BLaER1 treated with 17β-estradiol and CSF1 and Interleukin-3, amounts not matched to agents 10 nM and 100 nM (cell line): ENCODE measurements at regions not wholly inside any gene's neighbourhood (a gene's known extent, or its start where the extent isn't known, plus 50 kb on each side); places are given as distances from the start of the nearest gene placed in this dataset.

Source experiments
- H3K27ac ChIP-seq, 11 experiments: shearing (Covaris generic); formaldehyde crosslinking; 2 replicates each; pipeline ENCODE4 v1.8.1; 2022
- H3K27me3 ChIP-seq, 11 experiments: shearing (Covaris generic); formaldehyde crosslinking; 2 replicates each; pipeline ENCODE4 v1.8.1; 2022
- H3K36me3 ChIP-seq, 11 experiments: shearing (Covaris generic); formaldehyde crosslinking; 2 replicates each; pipeline ENCODE4 v1.8.1; 2022
- H3K4me1 ChIP-seq, 10 experiments: shearing (Covaris generic); formaldehyde crosslinking; 2 replicates each; pipeline ENCODE4 v1.8.1; 2022
- H3K4me2 ChIP-seq, 11 experiments: shearing (Covaris generic); formaldehyde crosslinking; 2 replicates each; pipeline ENCODE4 v1.8.1; 2022
- H3K4me3 ChIP-seq, 10 experiments: shearing (Covaris generic); formaldehyde crosslinking; 2 replicates each; pipeline ENCODE4 v1.8.1; 2022
- H3K9ac ChIP-seq, 11 experiments: shearing (Covaris generic); formaldehyde crosslinking; 2 replicates each; pipeline ENCODE4 v1.8.1; 2022
- H3K9me3 ChIP-seq, 11 experiments: shearing (Covaris generic); formaldehyde crosslinking; replicated peaks in 1 of 11; 2 replicates each; pipeline ENCODE4 v1.8.1; 2022
- H4K20me1 ChIP-seq, 11 experiments: shearing (Covaris generic); formaldehyde crosslinking; 2 replicates each; pipeline ENCODE4 v1.8.1; 2022
- Cebpa-rat ChIP-seq, 11 experiments: shearing (Covaris generic); IDR thresholded peaks; 2 replicates each; pipeline ENCODE4 v1.8.1; 2022

DNA sequence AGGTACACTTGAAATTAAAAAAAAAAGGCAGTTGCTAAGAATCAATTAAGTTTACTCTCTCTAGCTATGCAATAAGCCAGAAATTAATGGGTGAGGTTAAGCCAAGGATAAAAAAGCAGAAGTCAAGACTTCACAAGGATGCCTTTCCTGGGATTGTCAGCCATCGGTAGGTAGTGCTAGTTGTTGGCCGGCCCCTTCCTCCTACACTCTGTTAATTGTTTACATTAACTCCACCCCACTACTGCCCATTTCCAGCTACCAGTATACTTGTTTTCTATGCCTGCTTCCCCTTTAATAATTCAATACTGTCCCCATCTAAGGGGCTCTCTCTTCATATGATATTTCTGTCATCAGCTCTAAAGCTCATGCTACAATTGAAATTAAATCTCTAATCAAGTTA, 461.0 kb downstream of the IPMK start:
- no peaks in the 10 kb centered on the region for H3K36me3 ChIP-seq
- H3K4me1 ChIP-seq: no peaks in the 10 kb centered on the region
- no peak for TF ChIP-seq Cebpa-rat (IDR thresholded peaks at IDR 0.05)
- no peaks in the 10 kb centered on the region for H4K20me1 ChIP-seq
- no peaks in the 10 kb centered on the region for H3K27me3 ChIP-seq
- H3K4me3 ChIP-seq: no peak overlapping the region
- H3K9me3 ChIP-seq: no peaks in the 10 kb centered on the region
- H3K27ac ChIP-seq: no peak overlapping the region
- no peak overlapping the region for H3K9ac ChIP-seq
- H3K4me2 ChIP-seq: no peak overlapping the region

DNA sequence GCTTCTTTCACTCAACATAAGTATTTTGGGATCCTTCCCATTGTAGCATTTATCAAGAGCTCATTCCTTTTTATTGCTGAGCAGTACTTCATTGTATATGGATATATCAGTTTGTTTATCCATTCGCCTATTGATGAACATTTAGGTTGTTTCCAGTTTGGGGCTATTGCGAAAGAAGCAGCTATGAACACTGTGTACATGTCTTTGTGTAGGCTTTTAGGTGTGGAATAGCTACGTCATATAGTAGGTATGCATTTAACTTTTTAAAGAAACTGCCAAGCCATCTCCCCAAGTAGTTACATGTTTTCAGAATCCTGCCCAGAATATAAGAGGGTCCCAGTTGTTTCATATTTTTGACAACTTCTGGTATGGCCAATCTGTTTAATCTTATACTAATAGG, 468.1 kb downstream of the IPMK start:
- peak in 1 of 11 experiments; percentile 24; a peak in 1 of 22 replicates for TF ChIP-seq Cebpa-rat (IDR thresholded peaks at IDR 0.05)
- no peak overlapping the region for H3K4me3 ChIP-seq
- H3K27ac ChIP-seq: no peak overlapping the region
- H3K27me3 ChIP-seq: no peaks in the 10 kb centered on the region
- no peaks in the 10 kb centered on the region for H4K20me1 ChIP-seq
- H3K36me3 ChIP-seq: no peaks in the 10 kb centered on the region
- H3K9me3 ChIP-seq: no peaks in the 10 kb centered on the region
- H3K4me2 ChIP-seq: no peak overlapping the region
- no peak overlapping the region for H3K9ac ChIP-seq
- H3K4me1 ChIP-seq: no peaks in the 10 kb centered on the region

DNA sequence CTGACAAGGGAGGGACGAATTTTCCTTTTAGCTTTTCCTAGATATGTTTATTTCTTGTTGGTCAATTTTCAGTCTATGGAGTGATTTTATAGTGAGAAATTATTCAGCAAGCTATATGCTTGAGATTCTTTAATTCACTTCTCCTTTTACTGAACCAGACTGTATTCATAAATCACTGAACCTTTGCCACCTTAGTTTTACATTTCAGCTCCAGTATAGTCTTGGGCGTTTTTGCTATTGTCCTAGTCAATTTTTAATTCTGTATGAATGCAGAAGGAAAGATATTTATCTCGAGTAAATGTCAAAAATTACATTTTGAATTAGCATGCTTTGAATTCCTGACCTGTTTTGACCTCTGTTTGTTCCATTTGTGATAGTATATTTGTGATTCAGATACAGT, 468.9 kb downstream of the IPMK start:
- Histone ChIP-seq H3K9ac (no peak overlapping the region), H3K9me3 (no peaks in the 10 kb centered on the region), H3K4me3 (no peak overlapping the region), H3K36me3 (no peaks in the 10 kb centered on the region), H3K27ac (no peak overlapping the region), H3K4me1 (no peaks in the 10 kb centered on the region), H3K27me3 (no peaks in the 10 kb centered on the region), H4K20me1 (no peaks in the 10 kb centered on the region), H3K4me2 (no peak overlapping the region)
- TF ChIP-seq Cebpa-rat (IDR thresholded peaks at IDR 0.05): no peak

DNA sequence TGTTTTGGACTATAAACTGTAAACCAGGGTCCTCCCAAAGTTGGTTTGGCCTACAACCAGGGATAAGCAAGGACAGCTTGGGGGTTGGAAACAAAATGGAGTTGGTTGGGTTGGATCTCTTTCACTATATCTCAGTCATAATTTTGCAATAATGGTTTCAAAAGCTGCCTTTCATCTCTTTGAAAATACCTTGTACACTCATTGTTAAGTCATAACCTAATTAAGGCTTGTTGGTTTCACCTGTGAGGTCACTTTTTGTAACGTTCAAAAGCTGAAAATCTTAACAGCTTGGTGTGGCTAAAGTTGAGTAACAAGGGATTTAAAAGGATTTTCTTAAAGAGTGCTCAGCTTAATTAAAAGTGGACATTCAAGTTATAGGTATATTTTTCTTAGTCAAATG, 476.1 kb downstream of the IPMK start:
- H3K4me3 ChIP-seq: no peak overlapping the region
- no peak overlapping the region for H3K27ac ChIP-seq
- no peaks in the 10 kb centered on the region for H3K9me3 ChIP-seq
- no peaks in the 10 kb centered on the region for H4K20me1 ChIP-seq
- no peaks in the 10 kb centered on the region for H3K36me3 ChIP-seq
- H3K4me1 ChIP-seq: no peaks in the 10 kb centered on the region
- no peak for TF ChIP-seq Cebpa-rat (IDR thresholded peaks at IDR 0.05)
- H3K27me3 ChIP-seq: no peaks in the 10 kb centered on the region
- no peak overlapping the region for H3K4me2 ChIP-seq
- H3K9ac ChIP-seq: no peak overlapping the region

DNA sequence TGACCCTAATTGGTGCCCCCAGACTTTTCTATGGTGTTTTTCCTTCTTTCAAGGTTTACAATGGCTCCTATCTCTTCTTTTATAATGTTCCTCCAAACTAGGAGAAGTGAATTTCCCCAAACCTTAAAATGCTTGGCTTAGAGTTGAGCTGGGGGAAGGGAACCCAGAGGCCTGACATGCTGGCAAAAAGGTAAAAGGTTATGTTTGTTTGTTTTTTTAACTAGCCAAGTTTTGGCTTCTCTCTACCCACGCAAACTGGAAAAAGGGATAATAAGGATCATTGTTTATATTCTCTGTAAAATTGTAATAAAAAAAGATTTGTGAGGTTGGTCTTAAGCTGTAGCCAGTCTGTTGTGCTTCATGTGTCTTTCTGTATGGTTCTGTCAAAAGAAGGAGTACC, 477.0 kb downstream of the IPMK start:
- H3K4me1 ChIP-seq: no peaks in the 10 kb centered on the region
- no peaks in the 10 kb centered on the region for H4K20me1 ChIP-seq
- H3K27ac ChIP-seq: no peak overlapping the region
- no peak for TF ChIP-seq Cebpa-rat (IDR thresholded peaks at IDR 0.05)
- H3K4me3 ChIP-seq: no peak overlapping the region
- H3K9me3 ChIP-seq: no peaks in the 10 kb centered on the region
- no peak overlapping the region for H3K4me2 ChIP-seq
- H3K9ac ChIP-seq: no peak overlapping the region
- no peaks in the 10 kb centered on the region for H3K27me3 ChIP-seq
- H3K36me3 ChIP-seq: no peaks in the 10 kb centered on the region

- H3K36me3 ChIP-seq: no peaks in the 10 kb centered on the region
- no peak overlapping the region for H3K27ac ChIP-seq
- TF ChIP-seq Cebpa-rat (IDR thresholded peaks at IDR 0.05): no peak
- H3K4me3 ChIP-seq: no peak overlapping the region
- no peaks in the 10 kb centered on the region for H3K4me1 ChIP-seq
- no peak overlapping the region for H3K9ac ChIP-seq
- no peak overlapping the region for H3K4me2 ChIP-seq
- no peaks in the 10 kb centered on the region for H3K9me3 ChIP-seq
- H3K27me3 ChIP-seq: no peaks in the 10 kb centered on the region
- no peaks in the 10 kb centered on the region for H4K20me1 ChIP-seq
Observed at GRCh38 chr10:57788117-57788516, 479.6 kb downstream of the IPMK start.

- H3K4me2 ChIP-seq: no peak overlapping the region
- no peak for TF ChIP-seq Cebpa-rat (IDR thresholded peaks at IDR 0.05)
- H3K9ac ChIP-seq: no peak overlapping the region
- H3K4me3 ChIP-seq: no peak overlapping the region
- no peaks in the 10 kb centered on the region for H3K4me1 ChIP-seq
- no peaks in the 10 kb centered on the region for H3K36me3 ChIP-seq
- no peaks in the 10 kb centered on the region for H3K9me3 ChIP-seq
- no peak overlapping the region for H3K27ac ChIP-seq
- no peaks in the 10 kb centered on the region for H3K27me3 ChIP-seq
- H4K20me1 ChIP-seq: no peaks in the 10 kb centered on the region
Observed at GRCh38 chr10:57786850-57787750, 480.6 kb downstream of the IPMK start.

DNA sequence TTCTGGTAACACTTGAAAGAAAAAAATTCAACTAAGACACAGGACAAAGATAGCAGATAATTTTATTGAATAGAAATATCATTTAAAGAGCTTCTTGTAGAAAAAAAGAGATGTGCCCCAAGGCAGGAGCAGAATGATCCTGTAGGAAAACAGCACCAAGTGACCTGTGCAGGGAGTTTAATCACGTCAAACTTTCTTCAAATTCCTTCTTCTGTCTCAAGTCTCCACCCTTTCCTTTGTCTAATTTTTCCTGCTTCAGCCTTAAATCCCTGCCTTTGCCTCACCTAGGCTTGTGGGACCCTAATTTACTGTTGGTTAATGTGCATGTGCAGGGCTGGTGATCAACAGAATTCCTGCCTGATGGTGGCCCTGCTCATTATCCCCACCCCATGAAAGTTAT, 481.4 kb downstream of the IPMK start:
- no peak overlapping the region for H3K9ac ChIP-seq

GRCh38 chr10:57785546-57785945, 482.1 kb downstream of the IPMK start:
- Histone ChIP-seq H3K4me1 (no peaks in the 10 kb centered on the region), H4K20me1 (no peaks in the 10 kb centered on the region), H3K4me3 (no peak overlapping the region), H3K9ac (no peak overlapping the region), H3K27me3 (no peaks in the 10 kb centered on the region), H3K36me3 (no peaks in the 10 kb centered on the region), H3K27ac (no peak overlapping the region), H3K4me2 (no peak overlapping the region), H3K9me3 (no peaks in the 10 kb centered on the region)
- TF ChIP-seq Cebpa-rat (IDR thresholded peaks at IDR 0.05): no peak

More for the DNA sequence above, 481.4 kb downstream of the IPMK start:
- Histone ChIP-seq H3K27ac (no peak overlapping the region), H3K27me3 (no peaks in the 10 kb centered on the region), H3K4me1 (no peaks in the 10 kb centered on the region), H3K36me3 (no peaks in the 10 kb centered on the region), H3K4me3 (no peak overlapping the region), H4K20me1 (no peaks in the 10 kb centered on the region), H3K9me3 (no peaks in the 10 kb centered on the region), H3K4me2 (no peak overlapping the region)
- TF ChIP-seq Cebpa-rat (IDR thresholded peaks at IDR 0.05): no peak

DNA sequence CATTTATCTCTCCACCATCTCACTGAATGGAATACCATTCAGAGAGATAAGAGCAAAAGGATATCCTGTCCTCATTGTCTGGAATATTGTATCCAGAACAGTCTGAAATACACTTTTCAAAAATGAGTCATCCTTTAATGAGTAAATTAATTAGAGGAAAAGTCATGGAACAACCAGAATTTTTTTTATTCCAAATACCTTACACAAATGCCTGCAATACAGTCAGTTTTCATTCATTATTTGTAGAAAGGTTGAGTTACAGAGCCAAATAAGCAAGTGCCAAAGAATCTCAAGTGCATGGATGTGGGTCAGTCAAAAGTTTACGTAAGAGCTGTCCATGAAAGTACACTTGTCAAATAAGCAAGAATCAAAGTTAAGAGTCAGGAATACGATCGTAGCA, 482.6 kb downstream of the IPMK start:
- H3K4me2 ChIP-seq: no peak overlapping the region
- TF ChIP-seq Cebpa-rat (IDR thresholded peaks at IDR 0.05): no peak
- H3K27ac ChIP-seq: no peak overlapping the region
- H3K27me3 ChIP-seq: no peaks in the 10 kb centered on the region
- H3K9ac ChIP-seq: no peak overlapping the region
- H3K4me1 ChIP-seq: no peaks in the 10 kb centered on the region
- H3K9me3 ChIP-seq: no peaks in the 10 kb centered on the region
- no peaks in the 10 kb centered on the region for H3K36me3 ChIP-seq
- H3K4me3 ChIP-seq: no peak overlapping the region
- no peaks in the 10 kb centered on the region for H4K20me1 ChIP-seq
